PFSK-1 (cell line): ENCODE measurements at regions not wholly inside any gene's neighbourhood (a gene's known extent, or its start where the extent isn't known, plus 50 kb on each side); places are given as distances from the start of the nearest gene placed in this dataset.

ENCODE experiments used
- POLR2AphosphoS5 ChIP-seq: IDR thresholded peaks from 2 replicates; pipeline ENCODE4 v1.6.1; 2012; ENCODE audit warnings: low read depth, mild to moderate bottlenecking, control low read depth, low read length, moderate library complexity
- REST ChIP-seq, 2 experiments: IDR thresholded peaks; 2 replicates each; pipeline versions ENCODE4 v1.6.1 to v1.8.0; 2011 to 2012; ENCODE audit warnings: low read depth in 2 of 2, low read length in 2 of 2, control low read depth in 1 of 2, inconsistent platforms in 1 of 2, mild to moderate bottlenecking in 1 of 2, moderate library complexity in 1 of 2; ENCODE audit not compliant: insufficient read depth in 1 of 2
- SIN3A ChIP-seq: IDR thresholded peaks from 2 replicates; pipeline ENCODE4 v1.6.1; 2012; ENCODE audit warnings: mild to moderate bottlenecking, low read length, moderate library complexity, borderline replicate concordance; ENCODE audit not compliant: insufficient read depth
- TAF1 ChIP-seq: IDR thresholded peaks from 2 replicates; pipeline ENCODE4 v1.6.1; 2012; ENCODE audit warnings: low read length, control low read depth, borderline replicate concordance; ENCODE audit not compliant: insufficient read depth

- TF ChIP-seq REST (IDR thresholded peaks at IDR 0.05; ENCODE audit: insufficient read depth in 1 of 2, low read depth in 2 of 2, low read length in 2 of 2) = no peak
- no peak for TF ChIP-seq POLR2AphosphoS5
- no peak for TF ChIP-seq TAF1
- TF ChIP-seq SIN3A = no peak
Observed at GRCh38 chr6:12420626-12421025, 130.5 kb downstream of the EDN1 start.
